HG02938 (cell line): ENCODE measurements at regions not wholly inside any gene's neighbourhood (a gene's known extent, or its start where the extent isn't known, plus 50 kb on each side); places are given as distances from the start of the nearest gene placed in this dataset.
"Not testable (repeated sequence)": the region's sequence is repeated elsewhere in the genome, so short reads cannot be mapped to it uniquely, and the experiment has no call there.

Source experiments
- ATAC-seq: cut with Tn5 transposase; IDR thresholded peaks from one replicate; pipeline ENCODE4 v1.9.1; 2021; ENCODE audit warnings: mild to moderate bottlenecking, moderate library complexity; ENCODE audit not compliant: unreplicated experiment

- no peak for ATAC-seq
These were observed 264.7 kb upstream of the ZRANB2 start for GRCh38 chr1:71345491-71345890.

GRCh38 chr1:71343686-71344416, 263.0 kb upstream of the ZRANB2 start:
- ATAC-seq: no peak

- no peak for ATAC-seq
These were observed 258.4 kb upstream of the ZRANB2 start for GRCh38 chr1:71339238-71339637.

- ATAC-seq: no peak
These were observed 250.2 kb upstream of the ZRANB2 start for GRCh38 chr1:71330991-71331390.

- no peak for ATAC-seq
These were observed 243.9 kb upstream of the ZRANB2 start for GRCh38 chr1:71324671-71325267.

- no peak for ATAC-seq
These were observed 231.7 kb upstream of the ZRANB2 start for GRCh38 chr1:71312545-71312944.

GRCh38 chr1:71311376-71311775, 230.5 kb upstream of the ZRANB2 start:
- no peak for ATAC-seq

GRCh38 chr1:71307451-71307850, 226.6 kb upstream of the ZRANB2 start:
- ATAC-seq: peak; percentile 82

- ATAC-seq: no peak
These were observed 223.3 kb upstream of the ZRANB2 start for GRCh38 chr1:71304125-71304524.

- ATAC-seq: no peak
These were observed 222.8 kb upstream of the ZRANB2 start for GRCh38 chr1:71303617-71304041.

- ATAC-seq: no peak
These were observed 217.8 kb upstream of the ZRANB2 start for GRCh38 chr1:71298633-71299032.

GRCh38 chr1:71296551-71297134, 215.8 kb upstream of the ZRANB2 start:
- ATAC-seq: no peak

GRCh38 chr1:71295350-71295749, 214.5 kb upstream of the ZRANB2 start:
- ATAC-seq: no peak

- ATAC-seq: no peak
These were observed 213.3 kb upstream of the ZRANB2 start for GRCh38 chr1:71294178-71294577.

- no peak for ATAC-seq
These were observed 211.4 kb upstream of the ZRANB2 start for GRCh38 chr1:71292203-71292602.

GRCh38 chr1:71290506-71291237, 209.8 kb upstream of the ZRANB2 start:
- ATAC-seq: not testable (repeated sequence)

- no peak for ATAC-seq
These were observed 204.7 kb upstream of the ZRANB2 start for GRCh38 chr1:71285529-71285928.

- no peak for ATAC-seq
These were observed 195.6 kb upstream of the ZRANB2 start for GRCh38 chr1:71276466-71276865.

- ATAC-seq: no peak
These were observed 192.5 kb upstream of the ZRANB2 start for GRCh38 chr1:71273334-71273733.

- ATAC-seq: no peak
These were observed 189.6 kb upstream of the ZRANB2 start for GRCh38 chr1:71270394-71270915.

GRCh38 chr1:71269818-71270217, 189.0 kb upstream of the ZRANB2 start:
- ATAC-seq: no peak
